H4 (cell line): ENCODE measurements at regions not wholly inside any gene's neighbourhood (a gene's known extent, or its start where the extent isn't known, plus 50 kb on each side); places are given as distances from the start of the nearest gene placed in this dataset.

ENCODE experiments used
- DNase-seq: peaks from one replicate; pipeline ENCODE4 v3.0.0-alpha.2; 2015; ENCODE audit warnings: low spot score

- no peak for DNase-seq
Observed at GRCh38 chr5:124315741-124316415, 430.6 kb downstream of the ZNF608 start.

DNA sequence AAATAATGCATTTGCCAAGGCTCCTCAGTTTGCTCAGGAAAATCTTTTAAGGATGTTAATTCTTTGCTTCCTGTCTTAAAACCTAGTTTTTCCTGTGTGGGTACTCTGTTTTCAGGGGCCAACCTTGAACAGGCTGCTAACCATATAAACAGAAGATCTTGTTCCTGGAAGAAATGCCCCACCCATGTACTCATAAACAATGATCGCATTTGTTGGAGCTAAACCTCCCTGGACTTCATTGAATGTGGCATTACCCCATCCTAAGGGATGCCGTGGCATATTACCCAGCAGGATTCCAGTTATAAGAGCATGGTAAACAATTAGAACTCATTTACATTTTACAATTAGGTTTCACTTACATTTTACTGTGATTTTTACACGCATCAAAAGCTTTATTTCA lies 436.0 kb downstream of the ZNF608 start:
- peak; percentile 91 for DNase-seq

- DNase-seq = no peak
Observed at GRCh38 chr5:124309241-124309980, 437.0 kb downstream of the ZNF608 start.

GRCh38 chr5:124303366-124303765 lies 443.1 kb downstream of the ZNF608 start:
- DNase-seq = no peak

DNA sequence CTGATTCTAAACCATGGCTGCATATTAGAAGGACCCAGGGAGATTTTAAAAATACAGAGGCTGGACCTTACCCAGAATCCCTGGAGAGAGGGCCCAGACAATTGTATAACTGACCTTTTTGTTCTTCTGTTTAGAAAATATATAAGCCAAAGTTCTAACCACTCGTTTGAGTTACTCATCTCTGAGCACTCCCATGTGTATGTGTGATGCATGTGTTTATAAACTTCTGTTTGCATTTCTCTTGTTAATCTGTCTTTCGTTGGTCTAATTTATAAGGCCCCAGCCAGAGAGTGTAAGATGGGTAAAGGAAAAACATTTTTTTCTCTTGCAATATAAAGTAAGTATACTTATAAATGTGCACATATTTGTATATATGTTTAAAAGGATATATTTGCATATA lies 443.9 kb downstream of the ZNF608 start:
- peak; percentile 64 for DNase-seq

- DNase-seq = peak; percentile 42
Observed at GRCh38 chr5:124301850-124302249, 444.6 kb downstream of the ZNF608 start.

GRCh38 chr5:124300815-124301621 lies 445.4 kb downstream of the ZNF608 start:
- DNase-seq = no peak

GRCh38 chr5:124297826-124298225 lies 448.6 kb downstream of the ZNF608 start:
- no peak for DNase-seq

GRCh38 chr5:124292322-124292855 lies 454.1 kb downstream of the ZNF608 start:
- no peak for DNase-seq

DNA sequence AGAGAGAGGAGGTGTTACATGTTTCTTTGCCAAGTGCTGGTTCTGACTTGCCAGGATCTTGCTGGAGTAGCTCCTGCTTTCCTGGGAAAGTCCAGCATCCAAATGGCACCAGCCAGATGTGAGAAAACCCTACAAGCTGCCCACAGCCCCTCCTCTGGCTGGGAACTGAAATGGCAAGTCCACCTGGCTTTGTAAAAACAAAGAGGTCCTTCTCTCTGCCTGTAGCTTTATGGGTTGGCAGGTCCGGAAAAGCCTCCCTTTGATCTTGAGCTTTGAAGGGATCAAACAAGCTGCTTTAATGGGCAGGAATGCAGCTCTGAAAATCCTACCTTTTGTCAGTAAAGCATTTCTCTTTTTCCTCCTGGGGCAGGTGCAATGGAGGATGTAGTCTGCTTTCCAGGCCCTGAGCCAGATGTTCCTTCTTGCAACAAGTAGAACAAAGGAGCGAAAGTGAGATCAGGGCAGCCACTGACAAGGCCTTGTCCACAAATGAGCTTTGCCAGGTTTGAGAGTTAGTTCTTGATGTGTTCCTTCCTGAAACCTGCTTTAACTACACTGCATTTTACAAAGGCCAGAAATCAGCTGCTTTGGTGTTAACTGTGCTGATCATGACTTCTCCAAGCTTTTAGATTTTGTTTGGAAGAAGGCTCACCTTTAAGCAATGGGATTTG lies 456.7 kb downstream of the ZNF608 start:
- no peak for DNase-seq

DNA sequence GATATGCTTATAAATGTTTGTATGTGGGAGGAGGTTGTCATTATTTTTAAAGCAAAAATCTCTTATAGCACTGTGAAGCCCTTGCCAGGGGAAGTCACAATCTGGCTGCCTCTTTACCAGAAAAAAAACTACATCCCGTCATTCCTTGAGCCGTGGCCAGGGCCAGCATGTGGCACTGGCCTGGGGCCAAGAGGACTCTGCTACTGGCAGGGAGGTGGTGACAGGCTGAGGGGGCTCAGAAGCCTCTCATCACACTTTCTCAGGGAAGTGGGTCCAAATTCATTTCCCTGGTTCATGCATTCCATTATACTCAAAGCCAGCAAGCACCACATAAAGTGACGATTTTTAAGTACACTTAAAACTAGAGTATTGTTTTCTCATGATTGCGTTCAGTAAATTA lies 457.3 kb downstream of the ZNF608 start:
- DNase-seq = no peak

DNA sequence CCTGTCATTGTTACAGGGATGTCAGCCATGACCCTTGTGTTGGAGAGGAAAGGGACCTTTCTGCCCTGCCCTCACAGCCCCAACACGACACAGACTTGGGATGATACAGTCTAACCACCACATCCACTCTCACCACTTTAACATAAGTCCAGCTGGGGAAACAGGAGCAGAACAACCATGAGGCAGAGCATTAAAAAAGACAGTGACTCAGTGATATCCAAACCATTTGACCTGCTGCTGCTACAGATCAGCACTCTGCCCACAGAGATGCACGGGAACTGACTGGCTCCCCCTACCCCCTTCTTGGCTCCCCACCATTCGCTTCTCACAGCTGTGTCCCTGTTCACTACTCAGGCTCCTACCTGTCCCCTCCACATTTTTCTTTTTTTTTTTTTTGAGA lies 458.6 kb downstream of the ZNF608 start:
- no peak for DNase-seq

DNA sequence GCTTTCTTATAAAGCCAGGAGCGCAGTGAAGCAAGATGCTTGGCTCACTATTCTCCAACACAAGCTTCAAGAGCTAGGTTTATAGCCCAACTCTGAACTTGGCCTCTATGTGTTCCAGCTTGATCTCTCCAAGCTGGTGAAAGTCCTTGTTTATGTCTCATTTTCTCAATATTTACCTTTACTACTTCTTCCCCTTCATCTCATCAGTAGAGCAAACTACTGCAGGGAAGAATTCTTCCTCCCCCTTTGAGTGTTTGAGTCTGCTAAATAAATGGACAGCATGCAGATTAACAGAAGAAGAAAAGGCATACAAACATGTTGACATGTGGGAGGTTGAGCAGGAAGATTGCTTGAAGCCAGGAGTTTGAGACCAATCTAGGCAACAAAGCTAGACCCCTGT lies 460.7 kb downstream of the ZNF608 start:
- no peak for DNase-seq

DNA sequence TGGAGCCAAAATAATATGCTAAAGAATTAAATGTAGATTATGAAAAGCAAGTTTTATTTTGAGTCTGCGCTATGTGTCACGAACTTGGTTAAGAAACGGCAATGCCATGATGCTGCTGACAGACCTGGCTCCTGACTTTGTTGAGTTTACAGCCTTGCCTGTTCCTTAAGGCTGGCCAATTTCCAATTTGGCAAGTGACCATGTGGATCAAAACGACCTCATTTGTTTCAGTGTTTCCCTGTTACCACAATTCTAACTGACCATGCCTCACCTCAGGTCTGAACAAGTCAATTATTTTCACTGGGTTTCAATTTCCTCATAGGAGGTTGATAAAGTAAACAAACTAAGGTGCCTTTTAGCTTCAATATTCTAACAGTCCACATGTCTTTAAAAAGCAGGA lies 461.4 kb downstream of the ZNF608 start:
- DNase-seq = no peak

DNA sequence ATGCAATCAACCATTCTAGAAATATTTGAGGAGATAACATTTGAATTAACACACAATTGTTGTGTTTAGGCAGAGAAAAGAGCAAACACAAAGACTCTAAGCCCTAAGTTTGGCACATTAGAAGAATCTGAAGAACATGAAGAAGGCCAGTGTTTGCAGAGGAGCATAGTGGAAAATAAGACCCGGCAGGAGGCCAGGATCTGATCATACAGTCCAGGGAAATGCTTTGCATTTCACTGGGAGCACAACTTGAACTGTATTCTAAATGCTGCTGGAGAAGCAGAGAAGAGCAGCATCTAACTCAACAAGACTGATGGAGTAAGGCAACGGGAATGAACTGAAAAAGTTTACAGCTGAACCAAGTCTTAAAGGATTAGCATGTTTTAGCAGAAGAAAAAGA lies 463.4 kb downstream of the ZNF608 start:
- no peak for DNase-seq

DNA sequence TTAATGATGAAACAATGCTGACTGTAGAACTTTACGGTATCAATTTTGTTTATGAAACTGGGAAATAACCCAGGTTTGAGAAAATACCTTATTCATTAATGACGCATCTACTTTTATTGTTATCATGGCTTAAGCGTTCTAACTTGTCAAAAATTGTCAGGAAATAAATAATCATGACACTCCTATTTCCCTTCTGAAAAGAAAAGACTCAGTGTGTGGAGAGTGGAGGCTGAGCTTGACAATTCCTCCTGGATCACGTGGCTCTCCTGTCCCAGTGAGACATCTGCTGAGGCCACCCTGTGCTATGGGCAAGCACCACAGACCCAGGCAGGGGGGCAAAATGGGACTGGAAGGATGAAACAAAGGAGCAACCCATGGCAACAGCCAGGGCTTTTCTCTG lies 466.4 kb downstream of the ZNF608 start:
- DNase-seq = no peak

DNA sequence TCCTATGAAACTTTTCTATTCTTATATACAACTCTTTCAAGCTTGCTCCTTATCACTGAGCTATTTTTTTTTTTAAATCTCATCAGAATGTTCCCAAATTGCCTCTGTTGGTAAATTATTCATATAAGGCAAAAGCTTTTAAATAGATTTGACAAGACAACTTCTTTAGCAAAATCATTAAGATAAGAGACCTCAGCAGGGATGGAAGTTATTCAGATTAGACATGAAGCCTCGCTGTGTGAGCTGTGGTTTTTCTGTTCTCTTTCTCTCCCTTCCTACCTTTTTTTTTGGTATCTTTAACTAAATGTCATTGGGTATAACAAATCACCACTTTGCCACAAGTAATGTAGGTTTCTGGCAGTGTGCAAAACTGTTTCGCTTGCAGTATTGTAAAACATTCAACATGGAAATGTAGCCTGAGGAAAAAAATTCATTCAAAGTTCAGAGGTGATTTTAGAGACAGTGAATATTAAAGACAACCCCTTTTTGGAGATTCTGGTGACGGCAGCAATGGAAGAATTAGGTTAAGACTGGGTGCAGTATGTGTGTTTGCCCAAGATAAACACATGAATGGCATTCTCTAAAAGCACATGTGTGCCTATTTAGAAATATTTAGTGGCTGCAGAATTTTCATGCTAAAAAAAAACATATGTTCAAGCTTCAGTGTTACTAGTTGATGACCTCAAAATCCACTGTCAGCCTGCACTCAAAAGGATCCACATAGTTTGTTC lies 467.1 kb downstream of the ZNF608 start:
- DNase-seq = no peak

DNA sequence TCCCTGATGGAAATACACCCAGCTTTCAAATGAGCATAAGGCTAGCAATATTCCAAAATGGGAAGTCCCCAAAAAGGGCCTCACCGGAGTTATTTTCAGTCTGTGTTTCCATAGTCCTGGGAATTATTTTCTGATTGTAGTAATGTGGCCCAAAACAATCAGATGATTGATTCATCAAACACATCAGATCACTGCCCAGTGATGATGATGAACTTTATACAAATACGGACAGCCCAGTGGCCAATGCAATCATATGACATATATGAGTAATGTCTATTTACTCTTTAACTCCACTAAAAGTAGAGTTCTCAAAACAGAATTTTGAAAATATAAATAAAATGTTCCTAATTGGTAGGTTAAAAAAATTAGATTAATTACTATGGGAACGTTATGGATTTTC lies 467.8 kb downstream of the ZNF608 start:
- DNase-seq = no peak

- DNase-seq = no peak
Observed at GRCh38 chr5:124277767-124278545, 468.5 kb downstream of the ZNF608 start.

DNA sequence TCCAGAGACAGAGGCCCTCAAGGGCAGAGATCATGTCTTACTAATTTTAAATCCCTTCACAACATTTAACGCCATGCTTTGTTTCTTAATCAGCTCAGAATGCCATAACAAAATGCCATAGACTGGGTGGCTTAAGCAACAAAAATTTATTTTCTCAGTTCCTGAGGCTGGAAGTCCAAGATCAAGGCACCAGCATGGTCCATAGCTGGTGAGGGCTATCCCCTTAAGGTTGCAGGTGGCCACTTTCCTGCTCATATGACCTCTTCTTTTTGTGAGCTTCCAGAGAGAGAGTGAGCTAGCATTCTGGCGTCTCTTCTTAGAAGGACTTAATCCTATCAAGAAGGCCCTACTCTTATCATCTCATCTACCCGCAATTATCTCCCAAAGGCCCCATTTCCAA lies 470.3 kb downstream of the ZNF608 start:
- no peak for DNase-seq
